GM12878 (cell line): ENCODE measurements at regions not wholly inside any gene's neighbourhood (a gene's known extent, or its start where the extent isn't known, plus 50 kb on each side); places are given as distances from the start of the nearest gene placed in this dataset.

ENCODE experiments used
- BCL11A ChIP-seq: IDR thresholded peaks from 2 replicates; pipeline ENCODE4 v1.6.1; 2011; ENCODE audit warnings: low read depth, low read length
- BHLHE40 ChIP-seq, 2 experiments: fragments of 450-650 bp in 1 of 2; IDR thresholded peaks; 2 replicates each; pipeline ENCODE4 v1.6.1; 2011 to 2017; ENCODE audit warnings: low read depth in 2 of 2, borderline replicate concordance in 1 of 2, improper control_type of control experiment in 1 of 2, low read length in 1 of 2, mild to moderate bottlenecking in 1 of 2
- CBX5 ChIP-seq: sonication (generic); IDR thresholded peaks from 2 replicates; pipeline ENCODE4 v1.6.1; 2016; ENCODE audit warnings: low read depth, moderate library complexity, mild to moderate bottlenecking, inconsistent platforms
- CEBPZ ChIP-seq: fragments of 150-350 bp; IDR thresholded peaks from 2 replicates; pipeline ENCODE4 v1.6.1; 2016; ENCODE audit warnings: low read depth, low read length
- CHD1 ChIP-seq: IDR thresholded peaks from 2 replicates; pipeline ENCODE4 v1.6.1; 2012; ENCODE audit warnings: low read depth, low read length, improper control_type of control experiment
- FOS ChIP-seq: IDR thresholded peaks from 3 replicates; pipeline ENCODE4 v1.6.1; 2011; ENCODE audit warnings: borderline replicate concordance; ENCODE audit not compliant: insufficient read length; ENCODE audit errors: extremely low read depth
- JUND ChIP-seq: IDR thresholded peaks from 2 replicates; pipeline ENCODE4 v1.6.1; 2012; ENCODE audit warnings: low read depth, mild to moderate bottlenecking, low read length, improper control_type of control experiment, moderate library complexity
- MAX ChIP-seq: IDR thresholded peaks from 2 replicates; pipeline ENCODE4 v1.6.1; 2012; ENCODE audit warnings: low read depth, low read length, improper control_type of control experiment
- MLLT1 ChIP-seq: fragments of 450-650 bp; IDR thresholded peaks from 2 replicates; pipeline ENCODE4 v1.6.1; 2016; ENCODE audit warnings: mild to moderate bottlenecking
- MTA2 ChIP-seq: fragments of 450-650 bp; IDR thresholded peaks from 2 replicates; pipeline ENCODE4 v1.6.1; 2016; ENCODE audit warnings: low read depth, mild to moderate bottlenecking, moderate library complexity
- NBN ChIP-seq: fragments of 450-650 bp; IDR thresholded peaks from 2 replicates; pipeline ENCODE4 v1.6.1; 2016
- NFXL1 ChIP-seq: fragments of 450-650 bp; IDR thresholded peaks from 2 replicates; pipeline ENCODE4 v1.6.1; 2017; ENCODE audit warnings: antibody characterized with exemption, mild to moderate bottlenecking, borderline replicate concordance
- NFYB ChIP-seq: IDR thresholded peaks from 2 replicates; pipeline ENCODE4 v1.6.1; 2011; ENCODE audit warnings: low read depth, mild to moderate bottlenecking, low read length, improper control_type of control experiment, moderate library complexity; ENCODE audit not compliant: insufficient read depth
- NR2C1 ChIP-seq: fragments of 450-650 bp; IDR thresholded peaks from 2 replicates; pipeline ENCODE4 v1.6.1; 2017; ENCODE audit warnings: antibody characterized with exemption, mild to moderate bottlenecking, moderate library complexity
- NRF1 ChIP-seq: conservative IDR thresholded peaks from 2 replicates; pipeline ENCODE4 v1.6.1; 2011; ENCODE audit warnings: mild to moderate bottlenecking, low read depth, low read length, improper control_type of control experiment
- PML ChIP-seq: IDR thresholded peaks from 2 replicates; pipeline ENCODE4 v1.6.1; 2012; ENCODE audit warnings: low read length, inconsistent platforms
- RCOR1 ChIP-seq: conservative IDR thresholded peaks from 2 replicates; pipeline ENCODE4 v1.6.1; 2012; ENCODE audit warnings: low read depth, low read length, improper control_type of control experiment
- SKIL ChIP-seq: fragments of 450-650 bp; IDR thresholded peaks from 2 replicates; pipeline ENCODE4 v1.6.1; 2017; ENCODE audit warnings: mild to moderate bottlenecking, low read depth, inconsistent platforms; ENCODE audit not compliant: poor library complexity, severe bottlenecking
- SREBF1 ChIP-seq: IDR thresholded peaks from 2 replicates; pipeline ENCODE4 v1.6.1; 2012; ENCODE audit warnings: mild to moderate bottlenecking, low read length
- STAT1 ChIP-seq: fragments of 450-650 bp; conservative IDR thresholded peaks from 2 replicates; pipeline ENCODE4 v1.6.1; 2014; ENCODE audit warnings: antibody characterized with exemption, mild to moderate bottlenecking
- TAF1 ChIP-seq: IDR thresholded peaks from 2 replicates; pipeline ENCODE4 v1.6.1; 2011; ENCODE audit warnings: mild to moderate bottlenecking, low read depth, low read length, borderline replicate concordance
- TBL1XR1 ChIP-seq: IDR thresholded peaks from 2 replicates; pipeline ENCODE4 v1.6.1; 2012; ENCODE audit warnings: low read depth, low read length, improper control_type of control experiment
- ZNF274 ChIP-seq: IDR thresholded peaks from one replicate; pipeline ENCODE4 v1.8.0; 2011; ENCODE audit not compliant: insufficient read length, insufficient read depth
- ZNF622 ChIP-seq: fragments of 450-650 bp; IDR thresholded peaks from 2 replicates; pipeline ENCODE4 v1.6.1; 2017; ENCODE audit warnings: mild to moderate bottlenecking, inconsistent platforms

GRCh38 chr20:53693262-53693871, 99.7 kb upstream of the ZNF217 start (continued):
- no peak for TF ChIP-seq TAF1
- peak in 1 of 2 experiments; percentile 9; a peak in 1 of 4 replicates for TF ChIP-seq BHLHE40 (IDR thresholded peaks at IDR 0.05; ENCODE audit: borderline replicate concordance in 1 of 2, low read depth in 2 of 2, low read length in 1 of 2)
- TF ChIP-seq CEBPZ: no peak
- TF ChIP-seq CHD1: no peak
- TF ChIP-seq ZNF622: no peak
- TF ChIP-seq FOS: no peak
- no peak for TF ChIP-seq NBN
- TF ChIP-seq SREBF1: no peak
- TF ChIP-seq NRF1: no peak
- TF ChIP-seq CBX5: no peak
- peak; percentile 92 for TF ChIP-seq NFXL1
- TF ChIP-seq SKIL: peak; percentile 55
- TF ChIP-seq TBL1XR1: no peak
- TF ChIP-seq MAX: no peak
- no peak for TF ChIP-seq RCOR1
- TF ChIP-seq MLLT1: peak; percentile 93
- TF ChIP-seq ZNF274: no peak
- no peak for TF ChIP-seq STAT1
- TF ChIP-seq JUND: no peak
- TF ChIP-seq PML: no peak
- no peak for TF ChIP-seq NFYB
- TF ChIP-seq MTA2: peak; percentile 72; the same call in 1 of the 2 replicates
- 0 out of 2 replicates have a peak, but pooled peaks have one; percentile 52 for TF ChIP-seq BCL11A
- TF ChIP-seq NR2C1: no peak
